SK-N-SH treated with all-trans-retinoic acid at 6 μM for 48 hours (cell line): ENCODE measurements at regions not wholly inside any gene's neighbourhood (a gene's known extent, or its start where the extent isn't known, plus 50 kb on each side); places are given as distances from the start of the nearest gene placed in this dataset.

ENCODE experiments used
- ISL1 ChIP-seq: fragments of 250-450 bp; sonication (Bioruptor Pico); IDR thresholded peaks from 2 replicates; pipeline ENCODE4 v2.1.2; 2022; ENCODE audit warnings: mild to moderate bottlenecking, moderate library complexity
- RARB ChIP-seq: fragments of 250-450 bp; sonication (Bioruptor Pico); IDR thresholded peaks from 2 replicates; pipeline ENCODE4 v1.8.0; 2021; ENCODE audit warnings: mild to moderate bottlenecking, moderate library complexity

DNA sequence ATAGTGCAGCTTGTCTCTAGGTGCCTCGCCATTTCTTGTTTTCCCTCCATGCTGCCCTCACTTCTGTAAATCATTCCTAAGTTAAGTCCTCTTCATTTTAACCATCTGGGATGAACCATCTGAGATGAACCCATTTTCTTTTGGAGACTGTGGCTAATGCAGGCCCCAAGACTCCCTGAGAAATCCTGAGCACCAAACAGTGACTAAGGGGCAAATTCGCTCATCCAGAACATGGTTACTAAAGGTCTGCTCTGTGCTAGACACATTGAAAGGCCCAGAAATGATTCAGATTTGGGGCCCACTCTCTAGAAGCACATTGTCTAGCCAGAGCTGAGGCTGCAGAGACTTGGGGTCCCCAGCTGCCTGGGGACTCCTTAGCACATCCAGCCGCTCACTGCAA is 151.9 kb upstream of the CTTNBP2NL start:
- no peak for TF ChIP-seq RARB (CRISPR knock-in tag)
- TF ChIP-seq ISL1 (CRISPR knock-in tag) = no peak
